ENCODE measurements at regions not wholly inside any gene's neighbourhood (a gene's known extent, or its start where the extent isn't known, plus 50 kb on each side); places are given as distances from the start of the nearest gene placed in this dataset.

DNA sequence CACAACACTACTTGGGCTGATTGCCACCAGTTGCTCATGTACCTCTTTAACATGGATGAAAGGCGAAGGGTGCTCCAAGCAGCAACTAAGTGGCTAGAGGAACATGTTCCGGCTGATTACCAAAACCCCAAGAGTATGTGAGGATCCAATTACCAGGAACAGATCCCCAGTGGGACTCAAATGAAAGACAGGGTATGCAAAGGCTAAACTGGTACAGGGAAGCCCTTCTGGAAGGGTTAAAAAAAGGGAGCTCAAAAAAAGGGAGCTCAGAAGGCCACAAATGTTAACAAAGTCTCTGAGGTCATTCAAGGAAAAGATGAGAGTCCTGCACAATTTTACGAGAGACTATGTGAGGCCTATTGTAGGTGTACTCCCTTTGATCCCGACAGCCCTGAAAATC, 604.7 kb downstream of the UQCRFS1 start:
- TF ChIP-seq USF1 (IDR thresholded peaks at IDR 0.05) = no peak
- no peak for TF ChIP-seq RAD21 (IDR thresholded peaks at IDR 0.05; ENCODE audit: low read depth)
- no peak for TF ChIP-seq NFIC (IDR thresholded peaks at IDR 0.05)
- TF ChIP-seq ZBTB7A (IDR thresholded peaks at IDR 0.05; ENCODE audit: low read depth) = no peak
- TF ChIP-seq TAF1 (IDR thresholded peaks at IDR 0.05; ENCODE audit: low read depth) = no peak
- no peak for TF ChIP-seq FOXM1 (IDR thresholded peaks at IDR 0.05; ENCODE audit: borderline replicate concordance, low read depth)
- no peak for TF ChIP-seq TEAD4 (IDR thresholded peaks at IDR 0.05)
- no peak for TF ChIP-seq TCF12 (IDR thresholded peaks at IDR 0.05; ENCODE audit: low read depth)

DNA sequence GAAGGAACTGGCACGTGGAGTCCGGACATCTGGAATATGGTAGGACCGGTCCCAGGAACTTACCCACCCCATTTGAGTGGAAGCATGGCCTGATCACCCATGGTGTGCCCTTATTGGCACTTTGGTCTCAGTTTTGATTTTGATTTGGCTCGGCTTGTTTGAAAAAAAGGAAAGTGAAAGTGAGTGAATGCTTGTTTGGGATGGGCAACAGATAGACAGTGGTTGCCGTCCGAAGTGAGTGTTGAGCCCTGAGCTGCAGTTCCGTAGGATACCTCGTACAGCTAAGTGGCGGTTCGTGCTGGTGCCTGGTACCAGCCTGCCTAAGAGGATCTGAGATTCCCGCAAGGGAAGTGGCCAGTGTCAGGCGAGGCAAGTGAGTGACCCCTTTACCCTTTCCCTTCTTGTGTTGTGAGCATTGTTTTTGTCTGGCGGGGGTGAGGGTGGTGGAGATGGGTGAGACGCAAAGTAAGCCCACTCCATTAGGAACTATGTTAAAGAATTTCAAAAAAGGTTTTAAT, 605.8 kb downstream of the UQCRFS1 start:
- TF ChIP-seq NFIC (IDR thresholded peaks at IDR 0.05) (no peak), TAF1 (IDR thresholded peaks at IDR 0.05; ENCODE audit: low read depth) (no peak)

GRCh38 chr19:28606269-28607032, 606.5 kb downstream of the UQCRFS1 start:
- no peak for TF ChIP-seq CEBPB (IDR thresholded peaks at IDR 0.05)
- no peak for TF ChIP-seq RAD21 (IDR thresholded peaks at IDR 0.05; ENCODE audit: low read depth)
- no peak for TF ChIP-seq ZBTB7A (IDR thresholded peaks at IDR 0.05; ENCODE audit: low read depth)
- TF ChIP-seq REST (IDR thresholded peaks at IDR 0.05; ENCODE audit: low read depth) = no peak
- TF ChIP-seq FOXM1 (IDR thresholded peaks at IDR 0.05; ENCODE audit: borderline replicate concordance, low read depth) = no peak
- TF ChIP-seq TEAD4 (IDR thresholded peaks at IDR 0.05) = no peak
- no peak for TF ChIP-seq EGR1 (IDR thresholded peaks at IDR 0.05)
- TF ChIP-seq EP300 (IDR thresholded peaks at IDR 0.05; ENCODE audit: borderline replicate concordance) = no peak
- no peak for TF ChIP-seq TAF1 (IDR thresholded peaks at IDR 0.05; ENCODE audit: low read depth)
- no peak for TF ChIP-seq USF1 (IDR thresholded peaks at IDR 0.05)
- no peak for TF ChIP-seq YY1 (IDR thresholded peaks at IDR 0.05; ENCODE audit: low read depth)

DNA sequence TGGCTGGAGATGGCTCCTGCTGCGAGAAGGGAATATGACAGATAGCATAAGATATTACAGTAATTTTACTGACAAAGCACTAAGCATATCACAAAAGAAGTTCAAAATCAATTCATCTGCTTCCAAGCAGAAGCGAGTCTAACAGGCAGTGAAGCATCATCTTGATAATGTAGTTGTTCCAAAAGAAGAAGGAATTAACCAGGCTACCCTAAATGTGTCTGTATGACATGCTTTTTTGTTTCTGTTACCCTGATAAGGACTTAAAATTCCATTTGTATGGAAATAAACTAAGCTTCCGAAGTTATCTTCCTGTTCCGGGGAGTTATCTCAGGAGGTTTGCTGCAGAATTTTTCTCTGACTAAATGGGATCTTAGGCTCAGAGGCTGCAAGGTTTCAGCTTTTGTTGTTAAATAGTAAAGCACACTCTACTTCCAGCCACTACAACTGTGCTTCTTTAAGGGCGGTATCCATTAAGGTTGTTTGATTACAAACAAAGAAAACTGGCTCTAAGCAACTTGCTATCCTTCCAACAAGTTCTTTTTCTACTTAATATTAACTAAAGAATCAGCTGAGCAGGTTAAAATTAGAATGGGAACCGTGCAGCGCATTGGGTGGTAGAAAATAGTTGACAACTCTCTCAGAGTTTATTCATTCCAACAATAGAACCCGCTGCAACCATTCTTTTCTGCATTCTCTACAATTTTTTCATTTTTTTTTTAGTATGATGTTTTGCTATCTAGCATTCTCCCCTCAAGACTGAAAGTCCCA, 607.3 kb downstream of the UQCRFS1 start:
- TF ChIP-seq FOXM1 (IDR thresholded peaks at IDR 0.05; ENCODE audit: borderline replicate concordance, low read depth) = no peak
- no peak for TF ChIP-seq EP300 (IDR thresholded peaks at IDR 0.05; ENCODE audit: borderline replicate concordance)
- no peak for TF ChIP-seq ZBTB7A (IDR thresholded peaks at IDR 0.05; ENCODE audit: low read depth)
- no peak for TF ChIP-seq CREB1 (IDR thresholded peaks at IDR 0.05; ENCODE audit: low read depth)
- no peak for TF ChIP-seq RAD21 (IDR thresholded peaks at IDR 0.05; ENCODE audit: low read depth)

DNA sequence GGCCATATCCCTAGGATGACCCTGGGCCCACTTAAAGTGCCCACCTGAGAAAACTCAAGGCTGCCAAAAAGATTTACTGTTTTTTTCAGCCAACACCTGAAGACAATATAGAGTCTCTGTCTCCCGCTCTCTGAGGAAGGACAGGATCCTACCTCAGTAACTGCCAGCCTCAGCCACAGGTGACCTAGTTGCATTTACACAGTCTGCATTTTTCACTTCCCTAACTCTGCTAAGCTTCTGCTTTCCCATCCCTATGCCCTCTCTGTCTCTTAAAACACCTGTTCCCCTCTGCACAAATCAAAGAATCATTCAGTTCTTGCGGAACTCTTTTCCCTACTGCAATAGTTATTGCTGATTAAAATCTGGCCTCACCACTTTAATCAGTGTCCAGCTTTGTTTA, 609.5 kb downstream of the UQCRFS1 start:
- TF ChIP-seq ZBTB7A (IDR thresholded peaks at IDR 0.05; ENCODE audit: low read depth) (no peak), EP300 (IDR thresholded peaks at IDR 0.05; ENCODE audit: borderline replicate concordance) (no peak), TAF1 (IDR thresholded peaks at IDR 0.05; ENCODE audit: low read depth) (no peak), YY1 (IDR thresholded peaks at IDR 0.05; ENCODE audit: low read depth) (no peak), REST (IDR thresholded peaks at IDR 0.05; ENCODE audit: low read depth) (no peak), RAD21 (IDR thresholded peaks at IDR 0.05; ENCODE audit: low read depth) (no peak), CREB1 (IDR thresholded peaks at IDR 0.05; ENCODE audit: low read depth) (no peak), FOXM1 (IDR thresholded peaks at IDR 0.05; ENCODE audit: borderline replicate concordance, low read depth) (no peak), TEAD4 (IDR thresholded peaks at IDR 0.05) (no peak), CEBPB (IDR thresholded peaks at IDR 0.05) (no peak), USF1 (IDR thresholded peaks at IDR 0.05) (no peak), NFIC (IDR thresholded peaks at IDR 0.05) (no peak), TCF12 (IDR thresholded peaks at IDR 0.05; ENCODE audit: low read depth) (no peak), EGR1 (IDR thresholded peaks at IDR 0.05) (no peak)
- TF ChIP-seq, protein P1, sequence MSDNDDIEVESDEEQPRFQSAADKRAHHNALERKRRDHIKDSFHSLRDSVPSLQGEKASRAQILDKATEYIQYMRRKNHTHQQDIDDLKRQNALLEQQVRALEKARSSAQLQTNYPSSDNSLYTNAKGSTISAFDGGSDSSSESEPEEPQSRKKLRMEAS (IDR thresholded peaks at IDR 0.05) = no peak

Measured in Ishikawa (cell line).